ENCODE measurements at regions not wholly inside any gene's neighbourhood (a gene's known extent, or its start where the extent isn't known, plus 50 kb on each side); places are given as distances from the start of the nearest gene placed in this dataset.
"Not testable (repeated sequence)": the region's sequence is repeated elsewhere in the genome, so short reads cannot be mapped to it uniquely, and the experiment has no call there.

- intact Hi-C loops (cut with micrococcal nuclease) = no loop called here
- no peak for DNase-seq
- H3K27me3 Mint-ChIP-seq (ENCODE audit: low read depth) = no peaks in the 10 kb centered on the region
Observed at GRCh38 chr6:112660626-112661025, 313.5 kb downstream of the RFPL4B start.

GRCh38 chr6:112663698-112664097 lies 316.6 kb downstream of the RFPL4B start:
- H3K4me1 Mint-ChIP-seq (ENCODE audit: low read depth) = no peaks in the 10 kb centered on the region
- CTCF ChIA-PET = no interaction called here
- H3K36me3 Mint-ChIP-seq (ENCODE audit: low read depth) = no peaks in the 10 kb centered on the region
- H3K4me3 Mint-ChIP-seq = no peak overlapping the region
- intact Hi-C loops (cut with micrococcal nuclease) = no loop called here
- no peaks in the 10 kb centered on the region for H3K27me3 Mint-ChIP-seq (ENCODE audit: low read depth)
- peaks cover 2% of the 10 kb centered on the region for H3K9me3 Mint-ChIP-seq
- no peak overlapping the region for H3K27ac Mint-ChIP-seq
- DNase-seq = no peak

More at GRCh38 chr6:112660626-112661025, 313.5 kb downstream of the RFPL4B start:
- H3K9me3 Mint-ChIP-seq = no peaks in the 10 kb centered on the region
- H3K4me1 Mint-ChIP-seq (ENCODE audit: low read depth) = no peaks in the 10 kb centered on the region
- no peaks in the 10 kb centered on the region for H3K36me3 Mint-ChIP-seq (ENCODE audit: low read depth)
- H3K4me3 Mint-ChIP-seq = no peak overlapping the region
- no peak overlapping the region for H3K27ac Mint-ChIP-seq
- CTCF ChIA-PET = no interaction called here

- CTCF ChIA-PET = interaction anchor here (0.7 to 0.9 kb wide), 2 partner anchors 63 to 1076 kb away, joined by 4 read pairs; no protein-coding TSS in a partner anchor
- intact Hi-C loops (cut with micrococcal nuclease) = no loop called here
- no peaks in the 10 kb centered on the region for H3K36me3 Mint-ChIP-seq (ENCODE audit: low read depth)
- H3K27ac Mint-ChIP-seq = no peak overlapping the region
- H3K4me3 Mint-ChIP-seq = no peak overlapping the region
- no peaks in the 10 kb centered on the region for H3K4me1 Mint-ChIP-seq (ENCODE audit: low read depth)
- no peak for DNase-seq
- H3K9me3 Mint-ChIP-seq = peaks cover 2% of the 10 kb centered on the region
- no peaks in the 10 kb centered on the region for H3K27me3 Mint-ChIP-seq (ENCODE audit: low read depth)
Observed at GRCh38 chr6:112665114-112665513, 318.0 kb downstream of the RFPL4B start.

GRCh38 chr6:112665815-112666214 lies 318.7 kb downstream of the RFPL4B start:
- H3K27ac Mint-ChIP-seq = no peak overlapping the region
- no peaks in the 10 kb centered on the region for H3K4me1 Mint-ChIP-seq (ENCODE audit: low read depth)
- CTCF ChIA-PET = interaction anchor here (0.7 to 0.9 kb wide), 2 partner anchors 64 to 1076 kb away, joined by 4 read pairs; no protein-coding TSS in a partner anchor
- no peaks in the 10 kb centered on the region for H3K36me3 Mint-ChIP-seq (ENCODE audit: low read depth)
- DNase-seq = no peak
- peaks cover 2% of the 10 kb centered on the region for H3K9me3 Mint-ChIP-seq
- H3K4me3 Mint-ChIP-seq = no peak overlapping the region
- H3K27me3 Mint-ChIP-seq (ENCODE audit: low read depth) = no peaks in the 10 kb centered on the region
- intact Hi-C loops (cut with micrococcal nuclease) = no loop called here

GRCh38 chr6:112667427-112667826 lies 320.3 kb downstream of the RFPL4B start:
- CTCF ChIA-PET = no interaction called here
- Mint-ChIP-seq H3K4me1 (ENCODE audit: low read depth) (no peaks in the 10 kb centered on the region), H3K27ac (no peak overlapping the region), H3K4me3 (no peak overlapping the region), H3K36me3 (ENCODE audit: low read depth) (no peaks in the 10 kb centered on the region), H3K9me3 (peaks cover 2% of the 10 kb centered on the region), H3K27me3 (ENCODE audit: low read depth) (no peaks in the 10 kb centered on the region)
- no peak for DNase-seq
- intact Hi-C loops (cut with micrococcal nuclease) = no loop called here

- H3K4me1 Mint-ChIP-seq (ENCODE audit: low read depth) = no peaks in the 10 kb centered on the region
- no peaks in the 10 kb centered on the region for H3K27me3 Mint-ChIP-seq (ENCODE audit: low read depth)
- H3K27ac Mint-ChIP-seq = no peak overlapping the region
- peaks cover 8% of the 10 kb centered on the region for H3K9me3 Mint-ChIP-seq
- H3K36me3 Mint-ChIP-seq (ENCODE audit: low read depth) = no peaks in the 10 kb centered on the region
- CTCF ChIA-PET = no interaction called here
- DNase-seq = no peak
- intact Hi-C loops (cut with micrococcal nuclease) = no loop called here
- no peak overlapping the region for H3K4me3 Mint-ChIP-seq
Observed at GRCh38 chr6:112680091-112680490, 333.0 kb downstream of the RFPL4B start.

- Mint-ChIP-seq H3K4me3 (no peak overlapping the region), H3K27ac (no peak overlapping the region), H3K9me3 (no peaks in the 10 kb centered on the region), H3K36me3 (ENCODE audit: low read depth) (no peaks in the 10 kb centered on the region), H3K4me1 (ENCODE audit: low read depth) (no peaks in the 10 kb centered on the region), H3K27me3 (ENCODE audit: low read depth) (no peaks in the 10 kb centered on the region)
- no peak for DNase-seq
- intact Hi-C loops (cut with micrococcal nuclease) = no loop called here
- CTCF ChIA-PET = no interaction called here
Observed at GRCh38 chr6:112682071-112682470, 334.9 kb downstream of the RFPL4B start.

GRCh38 chr6:112683106-112683505 lies 336.0 kb downstream of the RFPL4B start:
- Mint-ChIP-seq H3K9me3 (no peaks in the 10 kb centered on the region), H3K4me3 (no peak overlapping the region), H3K27me3 (ENCODE audit: low read depth) (no peaks in the 10 kb centered on the region), H3K4me1 (ENCODE audit: low read depth) (no peaks in the 10 kb centered on the region), H3K27ac (no peak overlapping the region), H3K36me3 (ENCODE audit: low read depth) (no peaks in the 10 kb centered on the region)
- intact Hi-C loops (cut with micrococcal nuclease) = no loop called here
- no peak for DNase-seq
- CTCF ChIA-PET = no interaction called here

- H3K4me1 Mint-ChIP-seq (ENCODE audit: low read depth) = no peaks in the 10 kb centered on the region
- no peaks in the 10 kb centered on the region for H3K9me3 Mint-ChIP-seq
- H3K27me3 Mint-ChIP-seq (ENCODE audit: low read depth) = no peaks in the 10 kb centered on the region
- no peak for DNase-seq
- intact Hi-C loops (cut with micrococcal nuclease) = no loop called here
- H3K36me3 Mint-ChIP-seq (ENCODE audit: low read depth) = no peaks in the 10 kb centered on the region
- no peak overlapping the region for H3K4me3 Mint-ChIP-seq
- no peak overlapping the region for H3K27ac Mint-ChIP-seq
- CTCF ChIA-PET = no interaction called here
Observed at GRCh38 chr6:112683926-112684325, 336.8 kb downstream of the RFPL4B start.

- H3K27ac Mint-ChIP-seq; H3K4me1 Mint-ChIP-seq (ENCODE audit: low read depth); H3K27me3 Mint-ChIP-seq (ENCODE audit: low read depth); H3K4me3 Mint-ChIP-seq; CTCF ChIA-PET; H3K36me3 Mint-ChIP-seq (ENCODE audit: low read depth); intact Hi-C loops (cut with micrococcal nuclease); DNase-seq; H3K9me3 Mint-ChIP-seq: not testable (repeated sequence)
Observed at GRCh38 chr6:112685521-112686220, 338.5 kb downstream of the RFPL4B start.

- H3K9me3 Mint-ChIP-seq; H3K36me3 Mint-ChIP-seq (ENCODE audit: low read depth); DNase-seq; H3K4me1 Mint-ChIP-seq (ENCODE audit: low read depth); H3K4me3 Mint-ChIP-seq; H3K27ac Mint-ChIP-seq; intact Hi-C loops (cut with micrococcal nuclease); CTCF ChIA-PET; H3K27me3 Mint-ChIP-seq (ENCODE audit: low read depth): not testable (repeated sequence)
Observed at GRCh38 chr6:112688487-112689165, 341.5 kb downstream of the RFPL4B start.

- H3K9me3 Mint-ChIP-seq; H3K4me3 Mint-ChIP-seq; H3K36me3 Mint-ChIP-seq (ENCODE audit: low read depth); H3K27ac Mint-ChIP-seq; DNase-seq; CTCF ChIA-PET; intact Hi-C loops (cut with micrococcal nuclease); H3K4me1 Mint-ChIP-seq (ENCODE audit: low read depth); H3K27me3 Mint-ChIP-seq (ENCODE audit: low read depth): not testable (repeated sequence)
Observed at GRCh38 chr6:112689183-112689858, 342.2 kb downstream of the RFPL4B start.

All from activated naive CD4-positive, alpha-beta T cell treated with anti-CD3 and anti-CD28 coated beads for 36 hours (primary cell).